DND-41 (cell line): ENCODE measurements at regions not wholly inside any gene's neighbourhood (a gene's known extent, or its start where the extent isn't known, plus 50 kb on each side); places are given as distances from the start of the nearest gene placed in this dataset.

ENCODE experiments used
- ATAC-seq: fragments of 200-7000 bp; cut with Tn5 transposase; 3 replicates; pipeline ENCODE4 v1.9.1; 2021; ENCODE audit warnings: low read depth; ENCODE audit not compliant: insufficient read depth
- DNase-seq: peaks from one replicate; pipeline ENCODE4 v3.0.0-alpha.2; 2020
- H2AFZ ChIP-seq: 2 replicates; pipeline ENCODE4 v1.6.0; 2012; ENCODE audit warnings: low read depth, low read length
- H3K27ac ChIP-seq: 2 replicates; pipeline ENCODE4 v1.5.1; 2012; ENCODE audit warnings: low read length, inconsistent platforms
- H3K27me3 ChIP-seq: fragments of 200-600 bp; sonication (generic); 2 replicates; pipeline ENCODE4 v1.6.0; 2012; ENCODE audit warnings: low read length, mild to moderate bottlenecking, inconsistent platforms; ENCODE audit not compliant: insufficient read depth, poor library complexity
- H3K36me3 ChIP-seq: 2 replicates; pipeline ENCODE4 v1.5.1; 2012; ENCODE audit warnings: low read length, inconsistent platforms; ENCODE audit not compliant: insufficient read depth
- H3K4me1 ChIP-seq: 2 replicates; pipeline ENCODE4 v1.5.1; 2012; ENCODE audit warnings: mild to moderate bottlenecking, low read length; ENCODE audit not compliant: insufficient read depth
- H3K4me2 ChIP-seq: 2 replicates; pipeline ENCODE4 v1.6.0; 2012; ENCODE audit warnings: mild to moderate bottlenecking, moderate library complexity, low read length, inconsistent platforms; ENCODE audit not compliant: insufficient read depth
- H3K4me3 ChIP-seq, 2 experiments: fragments of 200-600 bp in 1 of 2; shearing (Covaris generic) in 1 of 2; 2 replicates each; pipeline ENCODE4 v1.5.1; 2012 to 2016; ENCODE audit warnings: inconsistent platforms in 2 of 2, low read length in 2 of 2, mild to moderate bottlenecking in 2 of 2, low read depth in 1 of 2, moderate library complexity in 1 of 2
- H3K79me2 ChIP-seq: 2 replicates; pipeline ENCODE4 v1.6.0; 2012; ENCODE audit warnings: low read length, inconsistent platforms; ENCODE audit not compliant: insufficient read depth
- H3K9ac ChIP-seq: 2 replicates; pipeline ENCODE4 v1.6.0; 2012; ENCODE audit warnings: low read depth, mild to moderate bottlenecking, inconsistent platforms, low read length, moderate library complexity
- H3K9me3 ChIP-seq: 2 replicates; pipeline ENCODE4 v1.5.1; 2012; ENCODE audit warnings: low read length, moderate library complexity, mild to moderate bottlenecking, inconsistent platforms; ENCODE audit not compliant: insufficient read depth, severe bottlenecking
- H4K20me1 ChIP-seq: 2 replicates; pipeline ENCODE4 v1.6.0; 2012; ENCODE audit warnings: low read length; ENCODE audit not compliant: insufficient read depth
- CTCF ChIP-seq: IDR thresholded peaks from 2 replicates; pipeline ENCODE4 v1.5.1; 2012; ENCODE audit warnings: borderline replicate concordance, low read length, moderate library complexity, mild to moderate bottlenecking; ENCODE audit not compliant: poor library complexity, severe bottlenecking; ENCODE audit errors: extremely low read depth
- EZH2 ChIP-seq: IDR thresholded peaks from 3 replicates; pipeline ENCODE4 v1.6.1; 2012; ENCODE audit warnings: borderline replicate concordance, low read depth, mild to moderate bottlenecking, moderate library complexity, low read length, inconsistent platforms; ENCODE audit not compliant: severe bottlenecking

- Histone ChIP-seq H3K27ac (no peak overlapping the region), H3K79me2 (no peaks in the 10 kb centered on the region), H2AFZ (no peak overlapping the region), H3K4me2 (no peak overlapping the region), H3K4me1 (peaks cover 3% of the 10 kb centered on the region; the same call in 1 of the 2 replicates), H4K20me1 (no peaks in the 10 kb centered on the region), H3K36me3 (no peaks in the 10 kb centered on the region), H3K27me3 (no peaks in the 10 kb centered on the region), H3K4me3 (no peak overlapping the region), H3K9me3 (no peaks in the 10 kb centered on the region), H3K9ac (no peak overlapping the region)
- ATAC-seq (no peak), DNase-seq (no peak)
- TF ChIP-seq CTCF, result no peak
- TF ChIP-seq EZH2, result no peak
These were observed 1151.2 kb downstream of the PDHA2 start for GRCh38 chr4:96991083-96991482.

DNA sequence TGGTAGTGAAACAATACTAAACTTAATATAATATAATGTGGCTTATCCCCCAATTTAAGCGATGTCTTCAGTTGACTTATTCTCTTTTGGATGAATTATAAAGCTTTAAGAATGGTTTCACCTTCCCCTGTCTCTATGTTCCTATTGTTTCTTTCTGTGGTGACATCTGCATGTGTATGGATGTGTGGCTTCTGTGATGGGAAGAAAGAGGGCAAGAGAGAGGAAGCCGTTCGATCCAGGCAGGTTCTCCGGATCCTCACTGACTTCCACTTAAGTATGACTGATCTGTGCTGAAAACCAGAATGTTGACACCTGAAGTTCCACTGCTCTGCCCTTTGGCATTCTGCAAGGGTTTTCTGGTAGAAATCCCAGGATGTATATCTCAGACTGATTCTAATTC is 1150.8 kb downstream of the STPG2 start:
- Histone ChIP-seq H3K79me2 (no peaks in the 10 kb centered on the region), H3K9ac (no peak overlapping the region), H3K27ac (no peak overlapping the region), H3K9me3 (no peaks in the 10 kb centered on the region), H3K4me3 (no peak overlapping the region), H4K20me1 (no peaks in the 10 kb centered on the region), H3K36me3 (no peaks in the 10 kb centered on the region), H3K4me1 (peaks cover 3% of the 10 kb centered on the region; the same call in 1 of the 2 replicates), H2AFZ (no peak overlapping the region), H3K4me2 (no peak overlapping the region), H3K27me3 (no peaks in the 10 kb centered on the region)
- TF ChIP-seq CTCF (no peak), EZH2 (no peak)
- no peak for ATAC-seq
- DNase-seq, result no peak

- H3K27me3 ChIP-seq, result no peaks in the 10 kb centered on the region
- H3K4me2 ChIP-seq, result no peak overlapping the region
- ATAC-seq, result peak; percentile 31; the same call in 1 of the 3 replicates
These were observed 1149.7 kb downstream of the STPG2 start for GRCh38 chr4:96993560-96993959.

More at GRCh38 chr4:96993560-96993959, 1149.7 kb downstream of the STPG2 start:
- Histone ChIP-seq H3K4me3 (no peak overlapping the region), H3K79me2 (no peaks in the 10 kb centered on the region), H3K27ac (no peak overlapping the region), H3K4me1 (peaks cover 3% of the 10 kb centered on the region; the same call in 1 of the 2 replicates), H2AFZ (peak overlapping the region; percentile 71; the same call in 1 of the 2 replicates), H3K36me3 (no peaks in the 10 kb centered on the region), H3K9ac (no peak overlapping the region), H3K9me3 (no peaks in the 10 kb centered on the region), H4K20me1 (no peaks in the 10 kb centered on the region)
- TF ChIP-seq CTCF (no peak), EZH2 (no peak)
- DNase-seq, result no peak
